ENCODE measurements at regions not wholly inside any gene's neighbourhood (a gene's known extent, or its start where the extent isn't known, plus 50 kb on each side); places are given as distances from the start of the nearest gene placed in this dataset.

GRCh38 chr20:60585651-60586050 lies 627.4 kb downstream of the CDH26 start:
- no peak overlapping the region for H3K27ac ChIP-seq (ENCODE audit: low read length)
- ATAC-seq (no peak), DNase-seq (ENCODE audit: low read depth, low spot score) (no peak)
- no peaks in the 10 kb centered on the region for H3K36me3 ChIP-seq (ENCODE audit: control insufficient read depth, insufficient read depth, low read length)
- BruUV-seq (replicated peaks): no TSS peak
- H3K27me3 ChIP-seq (ENCODE audit: control insufficient read depth, insufficient read depth, low read length): peaks cover 2% of the 10 kb centered on the region; the same call in 1 of the 2 replicates
- POLR2A ChIA-PET: no interaction called here
- intact Hi-C loops (cut with micrococcal nuclease; ENCODE audit: unreplicated experiment) (no loop called here), in situ Hi-C loops (cut with HindIII; ENCODE audit: low pct_unique_long_range_greater_than_20kb, low sequenced_read_pairs) (no loop called here)
- CTCF ChIA-PET: no interaction called here
- H3K4me1 ChIP-seq (ENCODE audit: control insufficient read depth, insufficient read depth, low read length): no peaks in the 10 kb centered on the region
- TF ChIP-seq SIN3A (IDR thresholded peaks at IDR 0.05; ENCODE audit: borderline replicate concordance, insufficient read depth, low read depth, low read length): no peak
- TF ChIP-seq TCF7L2 (IDR thresholded peaks at IDR 0.05; ENCODE audit: low read depth, low read length): no peak
- TF ChIP-seq POLR2AphosphoS5 (IDR thresholded peaks at IDR 0.05; ENCODE audit: low read depth, low read length): no peak
- no peak for TF ChIP-seq CTCF (IDR thresholded peaks at IDR 0.05)
- no peak for TF ChIP-seq REST (IDR thresholded peaks at IDR 0.05; ENCODE audit: insufficient read depth in 1 of 2, low read depth in 2 of 2, low read length in 1 of 2)
- H3K4me3 ChIP-seq (ENCODE audit: low read depth in 2 of 2, low read length in 2 of 2): no peak overlapping the region
- H3K9me3 ChIP-seq (ENCODE audit: control insufficient read depth, insufficient read depth, low read depth, low read length): no peaks in the 10 kb centered on the region

- no TSS peak for BruUV-seq (replicated peaks)
- TF ChIP-seq TCF7L2 (IDR thresholded peaks at IDR 0.05; ENCODE audit: low read depth, low read length) (no peak), POLR2AphosphoS5 (IDR thresholded peaks at IDR 0.05; ENCODE audit: low read depth, low read length) (no peak), REST (IDR thresholded peaks at IDR 0.05; ENCODE audit: insufficient read depth in 1 of 2, low read depth in 2 of 2, low read length in 1 of 2) (no peak), SIN3A (IDR thresholded peaks at IDR 0.05; ENCODE audit: borderline replicate concordance, insufficient read depth, low read depth, low read length) (no peak), CTCF (IDR thresholded peaks at IDR 0.05) (no peak)
- intact Hi-C loops (cut with micrococcal nuclease; ENCODE audit: unreplicated experiment) (no loop called here), in situ Hi-C loops (cut with HindIII; ENCODE audit: low pct_unique_long_range_greater_than_20kb, low sequenced_read_pairs) (no loop called here)
- no peak for DNase-seq (ENCODE audit: low read depth, low spot score)
- H3K4me3 ChIP-seq (ENCODE audit: low read depth in 2 of 2, low read length in 2 of 2): no peak overlapping the region
- ChIA-PET CTCF (no interaction called here), POLR2A (no interaction called here)
- H3K9me3 ChIP-seq (ENCODE audit: control insufficient read depth, insufficient read depth, low read depth, low read length): no peaks in the 10 kb centered on the region
- no peaks in the 10 kb centered on the region for H3K36me3 ChIP-seq (ENCODE audit: control insufficient read depth, insufficient read depth, low read length)
- no peak for ATAC-seq
- no peak overlapping the region for H3K27ac ChIP-seq (ENCODE audit: low read length)
- H3K4me1 ChIP-seq (ENCODE audit: control insufficient read depth, insufficient read depth, low read length): no peaks in the 10 kb centered on the region
- no peaks in the 10 kb centered on the region; the same call in 1 of the 2 replicates for H3K27me3 ChIP-seq (ENCODE audit: control insufficient read depth, insufficient read depth, low read length)
Measured at GRCh38 chr20:60586269-60587050, 628.2 kb downstream of the CDH26 start.

All from Panc1 (cell line).